GM12878 (cell line): ENCODE measurements at regions not wholly inside any gene's neighbourhood (a gene's known extent, or its start where the extent isn't known, plus 50 kb on each side); places are given as distances from the start of the nearest gene placed in this dataset.

Experiments used
- ATAC-seq: fragments of 200-7000 bp; cut with Tn5 transposase; 3 replicates; pipeline ENCODE4 v1.9.1; 2020; ENCODE audit warnings: mild to moderate bottlenecking, moderate library complexity
- BruUV-seq: library from RNA; stranded (reverse); fragments of 400-500 nt; replicated peaks from 2 replicates; lab custom pipeline; 2021; lab: Mats Ljungman, UMichigan
- CTCF ChIA-PET: fragments of 300-600 bp; sonication (Branson Sonifier 250); formaldehyde crosslinking; extraction: SDS; loops from one replicate; lab custom pipeline; 2021; ENCODE audit warnings: inconsistent platforms; lab: Yijun Ruan, JAX
- POLR2A ChIA-PET: fragments of 350-600 bp; formaldehyde crosslinking; extraction: SDS; loops from one replicate; lab custom pipeline; 2021; ENCODE audit warnings: inconsistent platforms; lab: Charles Lee
- RAD21 ChIA-PET: fragments of 300-600 bp; sonication (Branson Sonifier 250); formaldehyde crosslinking; loops from one replicate; lab custom pipeline; 2023; ENCODE audit warnings: antibody characterized with exemption; ENCODE audit not compliant: unreplicated experiment; lab: Charles Lee
- SMC1A ChIA-PET: fragments of 300-600 bp; sonication (Branson Sonifier 250); formaldehyde crosslinking; loops from one replicate; lab custom pipeline; 2023; ENCODE audit not compliant: unreplicated experiment, uncharacterized antibody; lab: Charles Lee
- DNase-seq: peaks from one replicate; pipeline ENCODE4 v3.0.0-alpha.2; 2011; ENCODE audit warnings: low read depth, low spot score
- FAIRE-seq: peaks from 3 replicates; lab custom pipeline; 2011; peaks lifted over from hg19 to GRCh38; lab: Jason Lieb, UNC
- H2AFZ ChIP-seq: 2 replicates; pipeline ENCODE4 v1.6.0; 2011; ENCODE audit warnings: low read depth, low read length, control low read depth; ENCODE audit not compliant: control insufficient read depth
- H3K27ac ChIP-seq: 2 replicates; pipeline ENCODE4 v1.5.1; 2011; ENCODE audit warnings: control low read depth; ENCODE audit not compliant: control insufficient read depth, insufficient read depth
- H3K27me3 ChIP-seq, 2 experiments: replicated peaks in 1 of 2; 2 replicates each; pipeline versions ENCODE4 v1.6.0 to v1.6.1; 2011; ENCODE audit warnings: low read length in 1 of 2; ENCODE audit not compliant: control insufficient read depth in 2 of 2, insufficient read depth in 2 of 2
- H3K36me3 ChIP-seq, 2 experiments: 2 replicates each; pipeline ENCODE4 v1.5.1; 2011; ENCODE audit warnings: low read length in 1 of 2; ENCODE audit not compliant: control insufficient read depth in 2 of 2, insufficient read depth in 2 of 2
- H3K4me1 ChIP-seq: 2 replicates; pipeline ENCODE4 v1.6.1; 2011; ENCODE audit warnings: mild to moderate bottlenecking, low read length, moderate library complexity, mixed read lengths; ENCODE audit not compliant: control insufficient read depth, insufficient read depth
- H3K4me2 ChIP-seq: 2 replicates; pipeline ENCODE4 v1.6.0; 2011; ENCODE audit warnings: control low read depth; ENCODE audit not compliant: control insufficient read depth, insufficient read depth
- H3K4me3 ChIP-seq: fragments of 200-600 bp; sonication (generic); 2 replicates; pipeline ENCODE4 v1.5.1; 2016
- H3K79me2 ChIP-seq: 2 replicates; pipeline ENCODE4 v1.6.0; 2011; ENCODE audit warnings: low read length; ENCODE audit not compliant: control insufficient read depth, insufficient read depth
- H3K9ac ChIP-seq: 2 replicates; pipeline ENCODE4 v1.8.0; 2011; ENCODE audit warnings: low read length, control low read depth, mixed read lengths; ENCODE audit not compliant: control insufficient read depth, insufficient read depth
- H3K9me3 ChIP-seq: replicated peaks from 3 replicates; pipeline ENCODE4 v1.5.1; 2011; ENCODE audit warnings: mild to moderate bottlenecking, low read length; ENCODE audit not compliant: control insufficient read depth, insufficient read depth
- H4K20me1 ChIP-seq: 2 replicates; pipeline ENCODE4 v1.6.0; 2011; ENCODE audit not compliant: control insufficient read depth, insufficient read depth
- BCL11A ChIP-seq: IDR thresholded peaks from 2 replicates; pipeline ENCODE4 v1.6.1; 2011; ENCODE audit warnings: low read depth, low read length
- FOXK2 ChIP-seq: fragments of 450-650 bp; IDR thresholded peaks from 2 replicates; pipeline ENCODE4 v1.6.1; 2017; ENCODE audit warnings: mild to moderate bottlenecking, moderate library complexity
- GABPA ChIP-seq: IDR thresholded peaks from 2 replicates; pipeline ENCODE4 v1.6.1; 2014; ENCODE audit warnings: antibody characterized with exemption, low read depth, mild to moderate bottlenecking, inconsistent platforms
- HCFC1 ChIP-seq: fragments of 150-350 bp; IDR thresholded peaks from 2 replicates; pipeline ENCODE4 v1.6.1; 2014; ENCODE audit warnings: low read length
- HDAC2 ChIP-seq: fragments of 200-600 bp; sonication (generic); IDR thresholded peaks from 2 replicates; pipeline ENCODE4 v1.6.1; 2017
- IKZF1 ChIP-seq: fragments of 450-650 bp; conservative IDR thresholded peaks from 2 replicates; pipeline ENCODE4 v1.6.1; 2017; ENCODE audit warnings: antibody characterized with exemption, mild to moderate bottlenecking
- IRF3 ChIP-seq: fragments of 450-650 bp; IDR thresholded peaks from 2 replicates; pipeline ENCODE4 v1.6.1; 2014; ENCODE audit warnings: mild to moderate bottlenecking
- JUNB ChIP-seq: IDR thresholded peaks from 2 replicates; pipeline ENCODE4 v1.6.1; 2016; ENCODE audit warnings: antibody characterized with exemption, mild to moderate bottlenecking
- MTA2 ChIP-seq: fragments of 450-650 bp; IDR thresholded peaks from 2 replicates; pipeline ENCODE4 v1.6.1; 2016; ENCODE audit warnings: low read depth, mild to moderate bottlenecking, moderate library complexity
- NFIC ChIP-seq: IDR thresholded peaks from 2 replicates; pipeline ENCODE4 v1.6.1; 2012; ENCODE audit warnings: low read depth, mild to moderate bottlenecking, inconsistent platforms, low read length, moderate library complexity
- STAT3 ChIP-seq: IDR thresholded peaks from 2 replicates; pipeline ENCODE4 v1.6.1; 2011; ENCODE audit warnings: low read depth, low read length, improper control_type of control experiment
- TARDBP ChIP-seq: IDR thresholded peaks from 2 replicates; pipeline ENCODE4 v1.6.1; 2016; ENCODE audit warnings: borderline replicate concordance
- YY1 ChIP-seq: IDR thresholded peaks from 2 replicates; pipeline ENCODE4 v1.6.1; 2011; ENCODE audit warnings: low read depth, mild to moderate bottlenecking, low read length
- ZNF687 ChIP-seq: fragments of 450-650 bp; IDR thresholded peaks from 2 replicates; pipeline ENCODE4 v1.6.1; 2017; ENCODE audit warnings: mild to moderate bottlenecking, moderate library complexity
- WGBS: methylation state at CpG from one replicate; pipeline ENCODE4 v1.1.6; 2016; ENCODE audit warnings: low lambda C conversion rate; ENCODE audit not compliant: insufficient replicate concordance, insufficient coverage; ENCODE audit errors: missing lambda C conversion rate; 5-methylcytosine and 5-hydroxymethylcytosine counted together
- in situ Hi-C: fragments of 300-500 bp; cut with MboI; formaldehyde crosslinking; loops from 9 replicates; pipeline ENCODE4 v1.14.3; 2018; ENCODE audit warnings: mixed read lengths
- intact Hi-C: fragments of 100-400 bp; cut with micrococcal nuclease; formaldehyde crosslinking; loops from one replicate; pipeline ENCODE4 v1.14.2; 2022; ENCODE audit not compliant: unreplicated experiment
- TF ChIP-seq, protein P1 (sequence below): fragments of 150-350 bp; IDR thresholded peaks from 2 replicates; pipeline ENCODE4 v1.6.1; 2016; ENCODE audit warnings: low read depth, low read length
- TF ChIP-seq, protein P2 (sequence below): fragments of 450-650 bp; IDR thresholded peaks from 2 replicates; pipeline ENCODE4 v1.6.1; 2017; ENCODE audit warnings: low read depth, mild to moderate bottlenecking, moderate library complexity

DNA sequence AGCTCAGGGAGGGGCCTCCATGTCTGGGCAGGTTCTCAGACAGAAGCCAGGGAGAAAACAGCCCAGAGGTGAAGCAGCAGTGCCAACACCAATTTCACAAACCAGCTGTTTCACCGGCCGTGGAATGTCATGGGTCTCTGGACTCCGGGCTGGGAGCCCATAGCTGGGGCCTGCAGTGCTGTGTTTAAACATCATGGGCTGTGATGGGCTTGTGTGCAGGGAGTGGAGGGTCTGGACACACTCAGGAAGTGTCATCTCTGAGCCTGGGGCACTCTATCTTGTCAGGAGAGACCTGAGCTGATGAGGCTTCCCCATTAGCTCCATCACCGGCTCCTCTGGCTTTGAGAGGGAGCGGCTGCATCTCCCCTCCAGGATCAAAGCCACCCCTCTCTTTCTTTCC, 173.6 kb upstream of the IGSF21 start:
- Histone ChIP-seq H2AFZ (no peak overlapping the region), H3K9me3 (no peaks in the 10 kb centered on the region), H3K9ac (no peak overlapping the region), H3K4me2 (no peak overlapping the region), H4K20me1 (no peaks in the 10 kb centered on the region), H3K4me3 (no peak overlapping the region), H3K4me1 (no peaks in the 10 kb centered on the region), H3K27me3 (no peaks in the 10 kb centered on the region; a peak in 1 of 4 replicates), H3K79me2 (no peaks in the 10 kb centered on the region), H3K36me3 (no peaks in the 10 kb centered on the region), H3K27ac (no peak overlapping the region)
- CTCF ChIA-PET = no interaction called here
- SMC1A ChIA-PET = no interaction called here
- POLR2A ChIA-PET = no interaction called here
- no peak for DNase-seq
- ATAC-seq = no peak
- intact Hi-C loops = no loop called here
- in situ Hi-C loops = no loop called here
- WGBS = 65% methylated on average over 5 of the region's 5 CpGs
- no TSS peak for BruUV-seq
- FAIRE-seq = no peak
- RAD21 ChIA-PET = no interaction called here
- TF ChIP-seq, protein P1, sequence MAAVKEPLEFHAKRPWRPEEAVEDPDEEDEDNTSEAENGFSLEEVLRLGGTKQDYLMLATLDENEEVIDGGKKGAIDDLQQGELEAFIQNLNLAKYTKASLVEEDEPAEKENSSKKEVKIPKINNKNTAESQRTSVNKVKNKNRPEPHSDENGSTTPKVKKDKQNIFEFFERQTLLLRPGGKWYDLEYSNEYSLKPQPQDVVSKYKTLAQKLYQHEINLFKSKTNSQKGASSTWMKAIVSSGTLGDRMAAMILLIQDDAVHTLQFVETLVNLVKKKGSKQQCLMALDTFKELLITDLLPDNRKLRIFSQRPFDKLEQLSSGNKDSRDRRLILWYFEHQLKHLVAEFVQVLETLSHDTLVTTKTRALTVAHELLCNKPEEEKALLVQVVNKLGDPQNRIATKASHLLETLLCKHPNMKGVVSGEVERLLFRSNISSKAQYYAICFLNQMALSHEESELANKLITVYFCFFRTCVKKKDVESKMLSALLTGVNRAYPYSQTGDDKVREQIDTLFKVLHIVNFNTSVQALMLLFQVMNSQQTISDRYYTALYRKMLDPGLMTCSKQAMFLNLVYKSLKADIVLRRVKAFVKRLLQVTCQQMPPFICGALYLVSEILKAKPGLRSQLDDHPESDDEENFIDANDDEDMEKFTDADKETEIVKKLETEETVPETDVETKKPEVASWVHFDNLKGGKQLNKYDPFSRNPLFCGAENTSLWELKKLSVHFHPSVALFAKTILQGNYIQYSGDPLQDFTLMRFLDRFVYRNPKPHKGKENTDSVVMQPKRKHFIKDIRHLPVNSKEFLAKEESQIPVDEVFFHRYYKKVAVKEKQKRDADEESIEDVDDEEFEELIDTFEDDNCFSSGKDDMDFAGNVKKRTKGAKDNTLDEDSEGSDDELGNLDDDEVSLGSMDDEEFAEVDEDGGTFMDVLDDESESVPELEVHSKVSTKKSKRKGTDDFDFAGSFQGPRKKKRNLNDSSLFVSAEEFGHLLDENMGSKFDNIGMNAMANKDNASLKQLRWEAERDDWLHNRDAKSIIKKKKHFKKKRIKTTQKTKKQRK = no peak
- TF ChIP-seq HCFC1 (no peak), ZNF687 (no peak), GABPA (no peak), IKZF1 (no peak), MTA2 (no peak), BCL11A (no peak), HDAC2 (no peak), IRF3 (no peak), JUNB (no peak), NFIC (no peak), FOXK2 (no peak), STAT3 (no peak), TARDBP (no peak), YY1 (no peak)
- TF ChIP-seq, protein P2, sequence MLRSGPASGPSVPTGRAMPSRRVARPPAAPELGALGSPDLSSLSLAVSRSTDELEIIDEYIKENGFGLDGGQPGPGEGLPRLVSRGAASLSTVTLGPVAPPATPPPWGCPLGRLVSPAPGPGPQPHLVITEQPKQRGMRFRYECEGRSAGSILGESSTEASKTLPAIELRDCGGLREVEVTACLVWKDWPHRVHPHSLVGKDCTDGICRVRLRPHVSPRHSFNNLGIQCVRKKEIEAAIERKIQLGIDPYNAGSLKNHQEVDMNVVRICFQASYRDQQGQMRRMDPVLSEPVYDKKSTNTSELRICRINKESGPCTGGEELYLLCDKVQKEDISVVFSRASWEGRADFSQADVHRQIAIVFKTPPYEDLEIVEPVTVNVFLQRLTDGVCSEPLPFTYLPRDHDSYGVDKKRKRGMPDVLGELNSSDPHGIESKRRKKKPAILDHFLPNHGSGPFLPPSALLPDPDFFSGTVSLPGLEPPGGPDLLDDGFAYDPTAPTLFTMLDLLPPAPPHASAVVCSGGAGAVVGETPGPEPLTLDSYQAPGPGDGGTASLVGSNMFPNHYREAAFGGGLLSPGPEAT = no peak
